Nephron (organoid): ENCODE measurements at regions not wholly inside any gene's neighbourhood (a gene's known extent, or its start where the extent isn't known, plus 50 kb on each side); places are given as distances from the start of the nearest gene placed in this dataset.
A peak's percentile ranks its signal among the peaks of the same experiment; 100 is the strongest.

Experiments
- H3K27ac Mint-ChIP-seq, 3 experiments: 2 replicates each; pipeline ENCODE4 v1.8.0; 2020; ENCODE audit warnings: mixed read lengths in 3 of 3, mild to moderate bottlenecking in 2 of 3, moderate library complexity in 1 of 3
- H3K27me3 Mint-ChIP-seq: 2 replicates; pipeline ENCODE4 v1.8.0; 2021; ENCODE audit warnings: low read depth, mild to moderate bottlenecking, moderate library complexity, mixed read lengths
- H3K36me3 Mint-ChIP-seq: 2 replicates; pipeline ENCODE4 v1.8.0; 2020; ENCODE audit warnings: low read depth, mixed read lengths
- H3K4me1 Mint-ChIP-seq: 2 replicates; pipeline ENCODE4 v1.8.0; 2020; ENCODE audit warnings: mixed read lengths
- H3K4me3 Mint-ChIP-seq, 3 experiments: 2 replicates each; pipeline ENCODE4 v1.8.0; 2020; ENCODE audit warnings: mild to moderate bottlenecking in 3 of 3, mixed read lengths in 3 of 3, moderate library complexity in 2 of 3
- H3K9me3 Mint-ChIP-seq: 2 replicates; pipeline ENCODE4 v1.8.0; 2020; ENCODE audit warnings: mixed read lengths
- TF ChIP-seq, protein P1 (sequence below), 3 experiments: fragments of 200-600 bp; sonication (generic); IDR thresholded peaks; one replicate each; pipeline ENCODE4 v1.5.0; 2021; ENCODE audit warnings: antibody characterized with exemption in 3 of 3; ENCODE audit not compliant: unreplicated experiment in 3 of 3

- Mint-ChIP-seq H3K4me1 (no peaks in the 10 kb centered on the region), H3K27ac (no peak overlapping the region), H3K36me3 (no peaks in the 10 kb centered on the region), H3K9me3 (peaks cover 11% of the 10 kb centered on the region), H3K4me3 (no peak overlapping the region), H3K27me3 (no peaks in the 10 kb centered on the region)
- TF ChIP-seq, protein P1, sequence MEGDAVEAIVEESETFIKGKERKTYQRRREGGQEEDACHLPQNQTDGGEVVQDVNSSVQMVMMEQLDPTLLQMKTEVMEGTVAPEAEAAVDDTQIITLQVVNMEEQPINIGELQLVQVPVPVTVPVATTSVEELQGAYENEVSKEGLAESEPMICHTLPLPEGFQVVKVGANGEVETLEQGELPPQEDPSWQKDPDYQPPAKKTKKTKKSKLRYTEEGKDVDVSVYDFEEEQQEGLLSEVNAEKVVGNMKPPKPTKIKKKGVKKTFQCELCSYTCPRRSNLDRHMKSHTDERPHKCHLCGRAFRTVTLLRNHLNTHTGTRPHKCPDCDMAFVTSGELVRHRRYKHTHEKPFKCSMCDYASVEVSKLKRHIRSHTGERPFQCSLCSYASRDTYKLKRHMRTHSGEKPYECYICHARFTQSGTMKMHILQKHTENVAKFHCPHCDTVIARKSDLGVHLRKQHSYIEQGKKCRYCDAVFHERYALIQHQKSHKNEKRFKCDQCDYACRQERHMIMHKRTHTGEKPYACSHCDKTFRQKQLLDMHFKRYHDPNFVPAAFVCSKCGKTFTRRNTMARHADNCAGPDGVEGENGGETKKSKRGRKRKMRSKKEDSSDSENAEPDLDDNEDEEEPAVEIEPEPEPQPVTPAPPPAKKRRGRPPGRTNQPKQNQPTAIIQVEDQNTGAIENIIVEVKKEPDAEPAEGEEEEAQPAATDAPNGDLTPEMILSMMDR (IDR thresholded peaks at IDR 0.05; ENCODE audit: unreplicated experiment in 3 of 3): no peak
Measured at GRCh38 chr2:114203679-114204078, 238.8 kb upstream of the DPP10 start.

DNA sequence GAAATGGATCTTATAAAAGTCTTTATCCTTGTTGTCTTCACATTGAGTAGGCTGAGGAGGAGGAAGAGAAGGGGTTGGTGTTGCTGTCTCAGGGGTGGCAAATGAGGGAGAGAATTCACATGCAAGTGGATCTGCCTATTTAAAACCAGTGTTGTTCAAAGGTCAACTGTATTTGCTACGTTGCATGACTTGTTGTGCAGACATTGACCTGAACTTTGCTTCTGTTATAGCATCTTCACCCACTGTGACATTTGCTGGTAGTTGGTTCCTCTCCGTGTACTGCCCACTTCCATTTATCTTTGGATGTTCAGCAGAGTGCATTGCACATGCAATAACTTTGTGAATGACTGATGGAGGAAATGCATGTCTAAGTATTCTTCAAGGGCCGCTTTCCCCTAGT, 228.6 kb upstream of the DPP10 start:
- TF ChIP-seq, protein P1 (IDR thresholded peaks at IDR 0.05; ENCODE audit: unreplicated experiment in 3 of 3): no peak
- Mint-ChIP-seq H3K27ac (no peak overlapping the region), H3K36me3 (no peaks in the 10 kb centered on the region), H3K4me3 (no peak overlapping the region), H3K9me3 (no peaks in the 10 kb centered on the region), H3K27me3 (no peaks in the 10 kb centered on the region), H3K4me1 (peaks cover 17% of the 10 kb centered on the region)

GRCh38 chr2:114218383-114218782, 224.1 kb upstream of the DPP10 start:
- Mint-ChIP-seq H3K36me3 (no peaks in the 10 kb centered on the region), H3K9me3 (no peaks in the 10 kb centered on the region), H3K4me1 (peaks cover 26% of the 10 kb centered on the region), H3K27ac (no peak overlapping the region), H3K4me3 (no peak overlapping the region), H3K27me3 (no peaks in the 10 kb centered on the region)
- TF ChIP-seq, protein P1 (IDR thresholded peaks at IDR 0.05; ENCODE audit: unreplicated experiment in 3 of 3): no peak

DNA sequence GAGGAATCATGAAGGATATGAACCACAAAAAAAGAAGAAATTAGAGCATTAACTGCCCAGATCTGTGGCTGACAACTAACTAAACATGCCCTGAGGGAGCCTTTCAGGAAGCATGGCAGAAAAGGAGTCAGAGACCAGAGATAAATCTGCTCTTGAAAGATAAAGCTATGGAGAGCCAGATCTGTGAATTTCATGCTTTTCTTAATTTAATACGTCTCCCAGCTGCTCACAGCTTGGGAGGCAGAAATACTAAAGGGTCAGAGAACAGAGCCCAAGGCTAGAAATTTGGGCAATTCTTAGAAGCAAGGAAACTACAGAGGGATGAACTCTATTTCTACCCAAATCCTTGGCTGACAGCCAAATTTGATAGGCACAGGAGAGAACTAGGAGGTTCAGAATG, 223.0 kb upstream of the DPP10 start:
- no peaks in the 10 kb centered on the region for H3K36me3 Mint-ChIP-seq
- H3K27me3 Mint-ChIP-seq: no peaks in the 10 kb centered on the region
- TF ChIP-seq, protein P1 (IDR thresholded peaks at IDR 0.05; ENCODE audit: unreplicated experiment in 3 of 3): no peak
- peak overlapping the region in 2 of 3 experiments; percentile 21 to 54 for H3K27ac Mint-ChIP-seq
- H3K4me1 Mint-ChIP-seq: peaks cover 26% of the 10 kb centered on the region
- H3K4me3 Mint-ChIP-seq: no peak overlapping the region
- H3K9me3 Mint-ChIP-seq: no peaks in the 10 kb centered on the region

DNA sequence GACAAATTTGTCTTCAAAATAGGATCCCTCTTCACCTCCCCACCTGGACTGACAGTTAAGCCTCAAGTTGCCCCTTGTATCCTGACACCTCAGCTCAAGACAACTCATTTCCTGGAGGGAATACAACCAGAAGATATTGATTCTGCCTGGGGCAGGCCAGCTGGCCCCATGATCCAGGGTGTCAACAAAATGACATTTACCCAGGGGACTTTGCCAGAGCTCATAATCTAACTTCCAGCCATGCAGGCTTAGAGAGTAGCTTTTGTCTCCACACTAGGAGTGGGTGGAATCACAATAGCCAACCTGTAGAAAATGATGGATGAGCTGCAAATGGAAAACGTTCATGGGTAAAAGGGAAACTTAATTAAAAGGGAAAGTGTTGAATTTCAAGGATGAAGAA, 220.1 kb upstream of the DPP10 start:
- Mint-ChIP-seq H3K27ac (no peak overlapping the region), H3K4me3 (no peak overlapping the region), H3K36me3 (no peaks in the 10 kb centered on the region)

GRCh38 chr2:114231921-114232320, 210.5 kb upstream of the DPP10 start:
- H3K9me3 Mint-ChIP-seq: peaks cover 13% of the 10 kb centered on the region
- H3K27ac Mint-ChIP-seq: no peak overlapping the region
- TF ChIP-seq, protein P1 (IDR thresholded peaks at IDR 0.05; ENCODE audit: unreplicated experiment in 3 of 3): no peak
- H3K4me1 Mint-ChIP-seq: peaks cover 2% of the 10 kb centered on the region
- H3K36me3 Mint-ChIP-seq: no peaks in the 10 kb centered on the region
- H3K4me3 Mint-ChIP-seq: no peak overlapping the region
- peaks cover 3% of the 10 kb centered on the region for H3K27me3 Mint-ChIP-seq

More for the DNA sequence above, 220.1 kb upstream of the DPP10 start:
- no peaks in the 10 kb centered on the region for H3K27me3 Mint-ChIP-seq
- H3K4me1 Mint-ChIP-seq: peaks cover 19% of the 10 kb centered on the region
- H3K9me3 Mint-ChIP-seq: no peaks in the 10 kb centered on the region
- TF ChIP-seq, protein P1 (IDR thresholded peaks at IDR 0.05; ENCODE audit: unreplicated experiment in 3 of 3): no peak
